HG02610 (cell line): ENCODE measurements at regions not wholly inside any gene's neighbourhood (a gene's known extent, or its start where the extent isn't known, plus 50 kb on each side); places are given as distances from the start of the nearest gene placed in this dataset.
"Not testable (repeated sequence)": the region's sequence is repeated elsewhere in the genome, so short reads cannot be mapped to it uniquely, and the experiment has no call there.

Source experiments
- ATAC-seq: cut with Tn5 transposase; IDR thresholded peaks from one replicate; pipeline ENCODE4 v1.9.1; 2021; ENCODE audit warnings: mild to moderate bottlenecking, moderate library complexity; ENCODE audit not compliant: unreplicated experiment

DNA sequence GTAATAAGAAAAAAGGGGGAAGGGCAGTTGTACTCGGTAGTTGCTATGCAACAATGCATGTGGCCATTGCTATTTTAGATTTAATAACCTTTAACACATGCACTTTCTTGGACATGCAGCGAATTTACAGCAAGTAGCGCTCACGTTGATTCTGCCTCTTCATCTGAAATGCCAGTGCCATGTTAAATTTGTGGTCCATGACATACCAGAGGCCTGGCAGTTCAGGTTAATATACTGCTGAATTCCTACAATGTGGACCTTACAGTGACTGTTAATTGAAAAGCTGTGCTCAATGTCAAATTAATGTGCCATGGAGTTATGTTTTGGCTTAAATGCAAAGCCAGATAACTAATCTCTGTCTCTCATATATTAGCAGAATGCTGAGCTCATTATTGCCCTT, 699.7 kb downstream of the DOK5 start:
- no peak for ATAC-seq

DNA sequence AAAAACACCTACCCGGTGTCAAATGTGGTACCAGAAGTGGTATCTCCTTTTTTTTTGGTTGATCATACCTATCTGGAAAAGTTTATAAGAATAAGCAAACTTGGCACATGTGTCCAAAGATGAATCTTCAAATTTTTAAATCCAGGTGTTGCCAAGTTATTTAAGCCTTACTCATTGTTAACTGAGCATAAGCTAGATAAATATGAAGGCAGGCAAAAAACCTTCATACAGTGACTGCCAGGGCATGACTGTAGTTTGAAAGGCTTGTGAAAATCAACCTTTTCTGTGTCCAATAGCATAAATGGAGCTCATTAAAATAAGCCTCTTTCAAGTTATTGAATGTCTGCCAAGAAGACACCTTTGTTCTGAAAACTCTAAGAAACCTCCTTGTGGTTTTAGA, 699.2 kb downstream of the DOK5 start:
- ATAC-seq = no peak

DNA sequence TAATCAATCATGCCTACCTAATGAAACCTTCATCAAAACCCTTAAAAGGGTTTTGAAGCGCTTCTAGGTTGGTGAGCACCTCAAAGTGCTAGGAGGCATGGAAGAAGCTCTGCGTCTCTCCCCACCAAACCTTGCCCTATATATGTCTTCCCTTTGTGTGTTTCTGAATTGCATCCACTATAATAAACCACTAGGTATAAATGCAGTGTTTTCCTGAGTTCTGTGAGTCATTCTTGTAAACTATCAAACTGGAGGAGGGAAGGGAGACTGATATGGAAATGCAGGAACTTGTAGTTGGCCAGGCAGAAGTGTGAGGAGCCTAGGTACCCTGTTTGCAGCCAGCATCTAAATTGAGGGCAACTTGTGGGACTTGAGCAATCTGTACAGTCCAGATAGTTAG, 698.8 kb downstream of the DOK5 start:
- ATAC-seq = no peak

DNA sequence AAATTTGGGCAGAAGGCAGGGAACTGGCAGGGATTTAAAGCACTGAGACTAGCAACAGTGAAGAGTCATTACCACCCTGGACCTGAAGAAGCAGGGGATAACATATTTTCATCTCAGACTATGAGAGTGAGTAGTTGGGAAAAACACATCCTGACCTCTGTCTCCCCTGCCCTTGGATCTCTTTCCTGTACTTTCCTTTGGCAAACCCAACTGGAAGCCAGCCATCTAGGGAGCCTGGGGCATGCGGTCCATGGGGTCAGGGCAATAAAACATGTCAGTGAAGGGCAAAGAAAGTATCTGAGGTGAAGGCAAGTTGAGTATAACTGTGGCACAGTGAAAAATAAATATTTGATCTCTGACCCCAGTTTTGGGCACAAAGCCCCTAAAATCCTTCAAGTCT, 698.2 kb downstream of the DOK5 start:
- ATAC-seq = no peak

DNA sequence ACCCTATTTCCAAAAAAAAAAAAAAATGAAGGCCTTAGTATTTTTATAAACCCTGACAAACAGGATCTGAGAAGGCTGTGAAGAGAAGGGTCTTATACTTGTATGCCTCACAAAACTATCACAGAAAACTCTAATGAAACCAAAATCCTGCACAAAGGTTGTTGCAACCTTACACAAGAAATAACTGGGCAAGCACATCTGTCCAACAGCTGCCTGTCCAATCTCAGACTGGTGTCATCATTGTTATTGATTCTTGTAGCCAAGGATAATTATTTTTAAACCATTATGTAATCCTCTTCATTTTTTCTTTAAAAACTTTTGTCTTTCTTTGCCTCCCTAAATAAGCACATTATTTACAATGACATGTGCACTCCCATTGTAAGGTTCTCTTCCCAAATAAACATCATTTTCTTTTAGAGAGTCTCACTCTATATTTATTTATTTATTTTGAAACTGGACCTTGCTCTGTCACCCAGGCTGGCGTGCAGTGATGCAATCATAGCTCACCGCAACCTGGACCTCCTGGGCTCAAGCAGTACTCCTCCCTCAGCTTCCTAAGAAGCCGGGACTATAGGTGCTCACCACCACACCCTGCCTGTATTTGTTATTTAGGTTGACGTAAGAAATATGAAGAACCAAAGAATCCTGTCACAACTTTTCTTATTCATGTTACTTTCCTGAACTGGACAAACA, 697.1 kb downstream of the DOK5 start:
- ATAC-seq = no peak

DNA sequence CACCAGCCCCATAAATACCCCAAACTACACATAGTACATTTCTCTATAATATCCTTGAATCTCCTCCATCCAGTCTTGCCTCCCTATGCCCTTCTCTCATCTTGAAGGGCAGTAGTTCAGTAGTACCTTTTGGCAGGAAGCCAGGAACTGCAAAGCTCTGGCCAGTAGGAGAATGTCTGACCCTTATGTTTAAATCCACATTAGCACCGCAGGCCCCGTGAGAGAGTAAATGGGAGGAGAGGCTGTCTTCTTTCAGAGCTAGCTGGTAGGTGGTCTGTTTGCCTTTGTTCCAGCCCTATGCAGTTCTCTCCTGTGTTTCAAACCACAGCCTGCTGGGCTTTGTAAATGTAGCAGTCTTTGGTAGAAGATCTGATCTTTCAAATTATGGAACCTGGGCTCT, 690.7 kb downstream of the DOK5 start:
- ATAC-seq = no peak

DNA sequence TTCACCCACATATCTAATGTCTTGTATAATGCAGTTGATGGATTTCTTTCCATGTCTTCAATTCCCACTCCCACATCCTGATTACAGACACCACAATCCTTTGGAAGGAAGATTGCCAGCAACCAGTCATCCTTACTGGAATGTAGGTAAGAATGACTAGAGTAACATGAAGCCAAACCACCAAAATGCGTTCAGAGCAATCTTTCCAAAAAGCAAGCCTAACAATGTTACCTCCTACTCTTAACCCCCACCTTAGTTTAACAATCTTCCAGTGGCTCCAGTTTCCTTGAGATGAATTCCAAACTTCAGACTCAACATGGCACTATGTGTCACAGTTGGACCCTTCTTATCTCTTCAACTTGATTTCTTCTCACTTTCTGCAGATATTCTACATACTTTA, 685.6 kb downstream of the DOK5 start:
- ATAC-seq = no peak

DNA sequence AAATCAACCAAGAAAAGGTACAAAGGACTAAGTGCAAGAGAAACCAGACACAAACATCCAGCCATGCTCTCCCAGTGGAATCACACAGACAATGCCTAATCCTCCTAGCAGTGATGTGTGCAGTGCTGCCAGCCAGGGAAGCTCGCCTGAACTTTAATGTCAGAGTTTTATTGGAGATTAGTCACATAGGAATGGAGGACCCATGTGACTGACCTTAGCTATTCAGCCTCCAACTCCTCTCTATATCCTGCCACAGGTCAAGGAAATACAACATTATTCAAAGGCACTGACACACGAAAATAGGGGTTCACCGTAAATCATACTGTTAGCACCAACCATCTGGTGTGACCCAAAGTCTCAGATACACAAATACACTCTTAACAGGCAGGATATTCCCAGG, 684.6 kb downstream of the DOK5 start:
- ATAC-seq = no peak

DNA sequence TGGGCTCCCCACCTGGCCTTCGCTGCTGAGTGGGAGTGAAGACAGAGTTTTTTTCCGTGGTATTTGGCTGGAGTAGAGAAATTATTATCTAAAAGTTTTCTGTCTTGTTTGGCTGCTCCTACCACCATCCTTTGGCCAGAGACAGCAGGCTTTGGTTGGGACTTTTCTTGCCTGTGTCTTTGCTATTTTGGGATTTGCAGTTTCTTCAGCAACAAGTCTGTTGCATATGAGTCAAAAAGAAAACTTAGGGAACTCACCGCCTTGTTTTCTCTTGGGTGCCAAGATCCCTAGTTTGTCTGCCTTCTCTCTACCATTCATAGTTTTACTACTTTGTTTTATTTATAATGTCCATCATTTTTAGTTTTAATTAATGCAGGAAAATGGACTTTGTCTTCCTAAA, 683.8 kb downstream of the DOK5 start:
- no peak for ATAC-seq

DNA sequence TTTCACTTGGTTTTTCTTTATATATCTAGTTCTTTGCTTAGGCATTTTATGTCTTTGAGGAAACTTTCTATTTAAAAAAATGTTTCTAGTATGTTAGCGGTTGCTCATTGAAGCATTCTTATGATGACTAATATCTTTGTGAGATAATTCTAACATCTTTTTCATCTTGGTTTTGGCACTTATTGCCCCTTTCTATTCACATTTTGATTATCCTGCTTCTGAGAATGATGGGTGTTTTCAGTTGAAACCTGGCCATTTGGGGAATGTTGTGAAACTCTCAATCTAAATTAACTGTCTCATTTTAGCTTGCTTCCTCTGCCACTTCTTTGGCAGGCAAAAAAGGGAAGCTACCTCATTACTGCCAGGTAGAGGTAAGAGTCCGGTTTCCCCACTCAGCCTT, 683.1 kb downstream of the DOK5 start:
- ATAC-seq = no peak

DNA sequence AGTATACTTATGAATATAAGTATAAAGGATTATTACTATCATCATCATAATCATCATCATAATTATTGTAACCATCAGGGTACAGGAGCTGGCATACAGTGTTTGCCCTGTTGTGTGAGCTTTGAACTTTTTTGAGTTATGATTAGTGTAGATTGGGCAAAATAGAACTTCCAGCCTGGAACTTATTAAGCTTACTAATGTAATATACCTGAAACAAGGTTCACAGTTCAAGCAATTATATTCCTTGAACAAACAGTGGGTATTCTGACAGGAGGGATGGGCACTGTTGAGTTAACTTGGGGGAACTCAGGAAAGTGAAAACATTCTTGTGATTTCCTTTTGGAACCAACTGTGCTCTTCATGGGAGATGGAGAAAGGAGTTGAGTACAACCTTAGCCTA, 680.0 kb downstream of the DOK5 start:
- ATAC-seq = no peak

DNA sequence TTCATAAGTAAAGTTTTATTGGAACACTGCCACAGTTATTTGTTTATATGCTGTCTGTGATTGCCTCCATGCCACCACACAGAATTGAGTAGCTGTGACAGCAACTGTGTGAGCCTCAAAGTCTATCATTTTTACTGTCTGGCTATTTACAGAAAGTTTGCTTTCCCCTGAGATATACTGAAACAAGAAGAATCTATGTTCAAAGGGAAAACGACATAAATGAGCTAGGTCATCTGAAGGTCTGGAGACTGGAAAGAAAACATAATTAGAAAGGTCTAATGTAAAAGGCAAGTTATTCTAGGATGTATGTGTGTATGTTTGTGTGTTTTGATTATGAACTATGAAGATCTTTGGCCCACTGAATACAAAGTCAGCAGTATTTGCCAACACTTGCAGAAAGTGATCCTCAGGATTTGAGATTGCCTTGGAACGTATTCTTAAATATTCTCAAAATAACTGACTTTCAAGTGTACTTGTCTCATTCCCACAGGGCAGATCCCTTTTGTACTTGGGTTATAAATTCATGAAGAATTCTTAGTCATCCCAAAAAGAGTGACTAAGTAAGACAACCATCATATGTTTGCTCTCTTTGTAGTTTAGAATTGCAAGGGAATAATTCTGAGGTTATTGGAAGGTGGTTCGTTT, 677.7 kb downstream of the DOK5 start:
- ATAC-seq = no peak

DNA sequence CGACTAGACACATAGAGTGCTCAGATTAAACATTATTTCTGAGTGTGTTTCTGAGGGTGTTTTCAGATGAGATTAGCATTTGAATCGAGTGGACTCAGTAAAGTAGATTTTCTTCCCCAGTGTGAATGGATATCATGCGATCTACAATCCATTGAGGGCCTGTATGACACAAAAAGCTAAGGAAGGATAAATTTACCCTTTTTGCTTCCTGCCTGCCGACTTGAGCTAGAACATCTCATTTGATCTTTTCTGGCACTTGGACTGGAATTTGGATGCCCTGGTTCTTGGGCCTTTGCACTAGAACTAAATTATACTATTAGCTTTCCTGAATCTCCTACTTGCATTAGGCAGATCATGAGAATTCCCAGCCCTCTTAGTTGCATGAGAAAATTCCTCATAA, 675.8 kb downstream of the DOK5 start:
- no peak for ATAC-seq

DNA sequence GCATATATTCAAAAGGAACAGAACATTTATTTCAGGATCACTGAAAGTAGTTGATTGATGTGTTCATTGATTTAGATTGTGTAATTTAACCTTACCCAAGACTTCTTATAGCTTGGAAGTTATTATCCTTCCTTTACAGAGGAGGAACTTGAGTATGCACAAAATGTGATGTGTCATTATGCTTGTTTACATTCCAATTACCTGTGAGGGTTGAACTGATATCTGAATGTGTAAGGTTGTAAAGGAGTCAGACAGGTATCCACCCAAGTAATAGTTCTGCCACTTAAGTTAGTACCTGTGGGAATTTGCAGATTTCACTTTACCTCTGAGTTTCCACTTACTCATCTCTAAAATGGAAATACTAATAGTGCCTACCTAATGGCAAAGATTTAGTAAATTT, 668.2 kb downstream of the DOK5 start:
- ATAC-seq = no peak

DNA sequence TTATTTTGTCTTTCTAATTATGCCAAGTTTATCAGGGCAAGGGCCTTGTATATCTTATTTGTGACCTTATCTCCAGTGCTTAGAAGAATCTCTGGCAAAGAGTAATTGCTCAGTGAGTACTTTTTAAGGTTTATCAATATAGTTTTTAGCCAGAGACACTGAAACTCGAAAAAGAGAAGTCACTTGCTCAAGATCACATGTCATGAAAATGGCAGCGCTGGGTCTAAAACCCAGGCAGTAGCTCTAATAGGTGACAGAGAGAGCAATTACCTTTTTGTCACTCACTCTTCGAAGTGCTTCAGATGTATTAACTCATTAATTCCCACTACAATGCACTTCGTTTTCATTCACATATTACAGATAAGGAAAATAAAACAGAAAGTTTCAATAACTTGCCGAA, 667.5 kb downstream of the DOK5 start:
- ATAC-seq = no peak

DNA sequence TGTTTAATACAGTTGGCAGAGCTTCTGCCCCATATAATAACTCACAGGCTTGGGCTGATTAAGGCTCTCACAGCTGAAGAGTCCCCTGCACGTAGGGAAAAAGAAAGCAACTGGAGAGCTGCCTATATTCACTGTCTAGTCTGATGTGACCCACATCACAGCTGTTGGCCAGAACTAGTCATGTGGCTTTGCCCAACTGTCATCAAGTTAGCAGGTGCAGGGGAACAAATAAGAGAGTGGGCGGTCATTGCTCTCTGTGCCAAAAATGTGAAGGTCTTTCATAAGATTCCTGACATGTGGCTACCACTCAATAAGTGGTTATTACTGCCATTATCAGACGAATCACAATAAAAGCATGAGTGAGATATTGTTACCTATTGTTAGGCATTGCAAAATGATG, 665.2 kb downstream of the DOK5 start:
- no peak for ATAC-seq

DNA sequence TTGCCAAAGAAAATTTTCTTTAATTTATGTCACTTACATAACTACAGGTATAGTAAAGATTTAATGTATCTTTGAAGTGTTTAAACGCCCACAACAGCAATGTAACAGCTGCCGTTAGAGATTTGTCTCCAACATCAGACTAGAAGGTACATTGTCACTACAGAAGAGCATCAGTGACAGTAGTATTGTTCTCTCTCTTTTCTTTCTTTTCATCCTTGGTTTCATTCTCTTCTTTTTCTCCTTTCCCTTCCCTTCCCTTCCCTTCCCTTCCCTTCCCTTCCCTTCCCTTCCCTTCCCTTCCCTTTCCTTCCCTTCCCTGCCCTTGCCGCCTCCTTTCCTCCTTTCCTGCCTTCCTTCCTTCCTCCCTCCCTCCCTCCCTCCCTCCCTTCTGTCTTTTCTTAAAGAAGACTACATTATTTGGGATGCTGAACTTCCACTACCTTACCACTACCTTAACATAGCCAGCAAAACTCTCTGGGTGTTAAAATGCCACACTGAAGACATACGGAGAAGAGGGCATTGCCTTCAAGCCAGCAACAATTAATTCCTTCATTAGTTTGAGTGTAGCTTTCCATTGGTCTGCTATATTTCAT, 663.9 kb downstream of the DOK5 start:
- no peak for ATAC-seq

DNA sequence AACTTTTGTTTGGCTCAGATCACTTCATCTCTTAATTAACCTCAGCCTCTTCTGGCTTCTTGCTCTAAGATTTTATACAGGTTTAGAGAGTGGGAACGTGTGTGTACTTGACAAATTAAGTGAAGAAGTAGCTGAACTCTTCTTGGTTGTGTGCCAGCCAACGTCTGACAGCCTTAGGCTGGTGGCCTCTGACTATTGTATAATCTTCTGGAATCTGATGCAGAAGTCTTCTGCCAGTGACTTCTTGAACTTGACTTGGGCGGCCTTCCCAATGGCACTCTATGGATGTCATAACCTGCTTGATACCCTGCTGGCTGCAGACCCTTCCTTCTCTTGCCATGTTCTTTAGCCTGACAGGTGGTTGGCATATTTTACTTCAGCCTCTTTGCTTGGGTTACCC, 660.5 kb downstream of the DOK5 start:
- ATAC-seq = no peak

DNA sequence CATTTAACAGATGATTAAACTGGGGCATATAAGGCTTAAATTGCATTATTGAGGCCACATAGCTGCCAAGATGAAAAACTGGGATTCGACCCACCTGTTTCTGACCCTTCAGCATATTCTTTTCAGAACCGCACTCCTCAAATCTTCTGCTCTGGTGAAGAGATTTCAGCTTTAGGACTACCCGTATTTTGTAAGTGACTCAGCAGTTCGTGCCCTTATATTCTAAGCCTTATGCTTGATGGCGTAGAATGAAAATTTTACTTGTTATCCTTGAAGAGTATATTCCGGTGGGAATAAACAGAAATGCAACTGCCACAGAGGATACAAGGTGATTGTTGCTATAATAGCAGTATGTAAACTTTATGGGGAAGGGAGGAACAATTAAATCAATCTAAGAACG, 657.1 kb downstream of the DOK5 start:
- no peak for ATAC-seq

DNA sequence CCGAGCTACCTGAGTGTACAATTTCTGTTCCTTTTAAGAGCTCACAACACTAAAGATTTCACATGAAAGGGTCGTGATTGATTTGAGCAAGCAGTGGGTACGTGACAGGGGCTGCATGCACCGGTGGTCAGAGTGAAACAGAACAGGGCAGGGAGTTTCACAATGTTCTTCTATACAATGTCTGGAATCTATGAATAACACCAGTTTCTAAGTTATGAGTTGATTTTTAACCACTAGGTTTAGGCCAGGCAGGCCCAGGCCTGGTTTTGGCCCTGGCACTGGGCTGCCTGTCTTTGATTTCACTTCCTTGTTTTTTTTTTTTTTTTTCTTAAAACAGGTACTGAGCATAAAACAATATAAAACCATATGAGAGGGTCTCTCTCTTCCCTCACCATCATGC, 642.2 kb downstream of the DOK5 start:
- not testable (repeated sequence) for ATAC-seq

DNA sequence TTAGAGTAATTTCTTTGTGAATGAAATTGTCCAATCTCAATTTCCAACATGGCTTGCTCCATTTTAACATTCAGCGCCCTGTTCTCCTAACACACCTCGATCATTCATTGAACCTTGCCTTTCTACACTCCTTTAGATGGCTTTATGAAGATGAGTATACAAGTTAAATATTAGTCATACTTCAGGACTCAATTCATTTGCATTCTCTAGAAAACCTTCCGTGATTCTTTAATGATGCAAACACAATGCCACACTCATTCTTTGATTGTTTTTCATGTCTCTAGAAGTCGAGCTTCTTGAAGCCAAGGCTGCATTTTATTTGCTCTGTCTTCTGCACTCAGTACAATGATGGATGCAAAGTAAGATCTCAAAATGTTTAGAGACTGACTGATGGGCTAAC, 641.2 kb downstream of the DOK5 start:
- no peak for ATAC-seq

DNA sequence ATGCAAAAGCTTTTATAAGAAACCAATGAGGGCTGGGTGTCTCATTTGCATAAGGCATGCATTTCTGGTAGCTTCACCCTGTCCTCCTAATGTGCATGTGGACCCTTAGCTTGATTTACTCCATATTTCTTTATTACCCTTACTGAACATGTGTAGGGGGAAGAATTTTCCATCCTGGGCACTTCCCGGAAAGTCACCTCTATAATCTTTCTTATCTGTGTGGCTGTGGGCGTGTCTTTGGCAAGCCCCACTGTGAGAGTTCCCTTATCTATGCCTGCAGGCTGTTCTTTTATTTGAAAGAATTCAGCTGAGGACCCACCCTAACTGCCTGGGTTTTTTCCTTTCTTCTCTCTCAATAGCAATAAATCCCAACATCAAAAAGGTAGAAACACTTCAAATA, 627.8 kb downstream of the DOK5 start:
- ATAC-seq = no peak

DNA sequence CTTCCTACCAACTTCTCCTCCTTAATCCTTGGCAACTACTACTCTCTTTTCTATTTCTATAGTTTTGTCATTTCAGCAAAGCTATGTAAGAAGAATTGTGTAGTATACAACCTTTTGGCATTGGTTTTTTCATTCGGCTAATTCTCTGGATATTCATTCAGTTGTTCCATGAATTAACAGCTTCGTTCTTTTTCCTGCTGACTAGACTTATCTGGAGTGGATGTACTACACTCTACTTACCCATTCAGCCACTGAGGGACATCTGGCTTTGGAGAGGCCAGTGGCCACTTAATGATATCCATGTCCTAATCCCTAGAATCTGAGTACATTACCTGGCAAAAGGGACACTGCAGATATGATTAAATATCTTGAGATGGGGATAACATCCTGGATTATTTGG, 623.9 kb downstream of the DOK5 start:
- no peak for ATAC-seq
